ENCODE measurements at regions not wholly inside any gene's neighbourhood (a gene's known extent, or its start where the extent isn't known, plus 50 kb on each side); places are given as distances from the start of the nearest gene placed in this dataset.

- no peak for DNase-seq (ENCODE audit: low spot score)
These were observed 2312.6 kb downstream of the PCDH9 start for GRCh38 chr13:64917566-64917965.

GRCh38 chr13:64912141-64912540, 2318.0 kb downstream of the PCDH9 start:
- no peak for DNase-seq (ENCODE audit: low spot score)

GRCh38 chr13:64910096-64910495, 2320.0 kb downstream of the PCDH9 start:
- DNase-seq (ENCODE audit: low spot score) = no peak

GRCh38 chr13:64909184-64909583, 2321.0 kb downstream of the PCDH9 start:
- no peak for DNase-seq (ENCODE audit: low spot score)

GRCh38 chr13:64900039-64900438, 2330.1 kb downstream of the PCDH9 start:
- DNase-seq (ENCODE audit: low spot score) = no peak

- DNase-seq (ENCODE audit: low spot score) = no peak
These were observed 2345.2 kb downstream of the PCDH9 start for GRCh38 chr13:64884976-64885375.

GRCh38 chr13:64877176-64877575, 2353.0 kb downstream of the PCDH9 start:
- no peak for DNase-seq (ENCODE audit: low spot score)

GRCh38 chr13:64871742-64872141, 2358.4 kb downstream of the PCDH9 start:
- no peak for DNase-seq (ENCODE audit: low spot score)

- DNase-seq (ENCODE audit: low spot score) = no peak
These were observed 2360.6 kb downstream of the PCDH9 start for GRCh38 chr13:64869539-64869938.

- DNase-seq (ENCODE audit: low spot score) = no peak
These were observed 2362.3 kb downstream of the PCDH9 start for GRCh38 chr13:64867856-64868255.

- no peak for DNase-seq (ENCODE audit: low spot score)
These were observed 2363.8 kb downstream of the PCDH9 start for GRCh38 chr13:64866331-64866730.

GRCh38 chr13:64855506-64855905, 2374.6 kb downstream of the PCDH9 start:
- DNase-seq (ENCODE audit: low spot score) = no peak

GRCh38 chr13:64850017-64850416, 2380.1 kb downstream of the PCDH9 start:
- DNase-seq (ENCODE audit: low spot score) = no peak

- no peak for DNase-seq (ENCODE audit: low spot score)
These were observed 2380.9 kb downstream of the PCDH9 start for GRCh38 chr13:64849196-64849595.

GRCh38 chr13:64847767-64848166, 2382.4 kb downstream of the PCDH9 start:
- no peak for DNase-seq (ENCODE audit: low spot score)

- DNase-seq (ENCODE audit: low spot score) = no peak
These were observed 2385.0 kb downstream of the PCDH9 start for GRCh38 chr13:64845110-64845509.

GRCh38 chr13:64819081-64819480, 2411.1 kb downstream of the PCDH9 start:
- no peak for DNase-seq (ENCODE audit: low spot score)

GRCh38 chr13:64817691-64818090, 2412.4 kb downstream of the PCDH9 start:
- DNase-seq (ENCODE audit: low spot score) = no peak

GRCh38 chr13:64810750-64811149, 2419.4 kb downstream of the PCDH9 start:
- no peak for DNase-seq (ENCODE audit: low spot score)

- DNase-seq (ENCODE audit: low spot score) = no peak
These were observed 2421.4 kb downstream of the PCDH9 start for GRCh38 chr13:64808704-64809103.

- no peak for DNase-seq (ENCODE audit: low spot score)
These were observed 2428.4 kb downstream of the PCDH9 start for GRCh38 chr13:64801768-64802167.

GRCh38 chr13:64798422-64798821, 2431.7 kb downstream of the PCDH9 start:
- DNase-seq (ENCODE audit: low spot score) = no peak

GRCh38 chr13:64793592-64793991, 2436.5 kb downstream of the PCDH9 start:
- no peak for DNase-seq (ENCODE audit: low spot score)

- no peak for DNase-seq (ENCODE audit: low spot score)
These were observed 2437.0 kb downstream of the PCDH9 start for GRCh38 chr13:64793131-64793530.

GRCh38 chr13:64791373-64791772, 2438.8 kb downstream of the PCDH9 start:
- DNase-seq (ENCODE audit: low spot score) = no peak
